PC-3 (cell line): ENCODE measurements at regions not wholly inside any gene's neighbourhood (a gene's known extent, or its start where the extent isn't known, plus 50 kb on each side); places are given as distances from the start of the nearest gene placed in this dataset.
A peak's percentile ranks its signal among the peaks of the same experiment; 100 is the strongest.

ENCODE experiments used
- ATAC-seq: fragments of 200-7000 bp; cut with Tn5 transposase; 2 replicates; pipeline ENCODE4 v1.9.1; 2020; ENCODE audit warnings: mild to moderate bottlenecking, moderate library complexity
- BruUV-seq: library from RNA; stranded (reverse); fragments of 400-500 nt; replicated peaks from 2 replicates; lab custom pipeline; 2021; lab: Mats Ljungman, UMichigan
- CTCF ChIA-PET: fragments of 300-600 bp; sonication (Branson Sonifier 250); formaldehyde crosslinking; loops from one replicate; lab custom pipeline; 2022; ENCODE audit warnings: antibody characterized with exemption; lab: Charles Lee
- POLR2A ChIA-PET: fragments of 300-600 bp; sonication (Branson Sonifier 250); formaldehyde crosslinking; loops from one replicate; lab custom pipeline; 2022; ENCODE audit warnings: antibody characterized with exemption; ENCODE audit not compliant: unreplicated experiment; lab: Charles Lee
- DNase-seq: peaks from one replicate; pipeline ENCODE4 v3.0.0-alpha.2; 2015
- H2AFZ ChIP-seq: fragments of 300-600 bp; sonication (generic); 2 replicates; pipeline ENCODE4 v1.6.0; 2016; ENCODE audit warnings: antibody characterized with exemption, low read length
- H3F3A ChIP-seq: fragments of 300-600 bp; sonication (generic); one replicate; pipeline ENCODE4 v1.6.0; 2017; ENCODE audit warnings: antibody characterized with exemption, low read length, control low read depth, mild to moderate bottlenecking; ENCODE audit not compliant: unreplicated experiment
- H3K27ac ChIP-seq: fragments of 300-600 bp; sonication (generic); 2 replicates; pipeline ENCODE4 v1.5.1; 2016; ENCODE audit warnings: mild to moderate bottlenecking, low read length
- H3K27me3 ChIP-seq: fragments of 300-600 bp; sonication (generic); 2 replicates; pipeline ENCODE4 v1.6.1; 2016; ENCODE audit warnings: low read length, mixed read lengths
- H3K36me3 ChIP-seq: fragments of 300-600 bp; sonication (generic); 2 replicates; pipeline ENCODE4 v1.6.1; 2016; ENCODE audit warnings: low read depth, mixed run types, low read length, mixed read lengths
- H3K4me1 ChIP-seq: fragments of 300-600 bp; sonication (generic); 2 replicates; pipeline ENCODE4 v1.5.1; 2016; ENCODE audit warnings: low read length; ENCODE audit not compliant: insufficient read depth
- H3K4me2 ChIP-seq: fragments of 300-600 bp; sonication (generic); 2 replicates; pipeline ENCODE4 v1.6.0; 2016; ENCODE audit warnings: low read length
- H3K4me3 ChIP-seq: fragments of 300-600 bp; sonication (generic); 2 replicates; pipeline ENCODE4 v1.5.1; 2016; ENCODE audit warnings: mild to moderate bottlenecking, low read length, mixed read lengths
- H3K79me2 ChIP-seq: fragments of 300-600 bp; sonication (generic); 2 replicates; pipeline ENCODE4 v1.6.1; 2017; ENCODE audit warnings: low read length, mixed read lengths
- H3K9ac ChIP-seq: fragments of 300-600 bp; sonication (generic); 2 replicates; pipeline ENCODE4 v1.6.0; 2016; ENCODE audit warnings: mild to moderate bottlenecking, low read length
- H3K9me2 ChIP-seq: fragments of 300-600 bp; sonication (generic); replicated peaks from 2 replicates; pipeline ENCODE4 v1.6.1; 2016; ENCODE audit warnings: mixed run types, low read length, mixed read lengths
- H3K9me3 ChIP-seq: fragments of 300-600 bp; sonication (generic); 2 replicates; pipeline ENCODE4 v1.6.1; 2016; ENCODE audit warnings: low read length, mixed read lengths
- H4K20me1 ChIP-seq: fragments of 300-600 bp; sonication (generic); 2 replicates; pipeline ENCODE4 v1.6.1; 2016; ENCODE audit warnings: low read length, mixed read lengths
- EZH2 ChIP-seq: fragments of 300-600 bp; sonication (generic); IDR thresholded peaks from one replicate; pipeline ENCODE4 v1.6.1; 2017; ENCODE audit warnings: antibody characterized with exemption, mild to moderate bottlenecking, low read length; ENCODE audit not compliant: unreplicated experiment
- EZH2phosphoT487 ChIP-seq: fragments of 300-600 bp; sonication (generic); IDR thresholded peaks from 2 replicates; pipeline ENCODE4 v1.6.1; 2018; ENCODE audit warnings: mild to moderate bottlenecking, antibody characterized with exemption, low read length, borderline replicate concordance
- intact Hi-C: fragments of 100-400 bp; cut with micrococcal nuclease; formaldehyde crosslinking; loops from 2 replicates; pipeline ENCODE4 v1.9.0; 2023
- TF ChIP-seq, protein P1 (sequence below): fragments of 300-600 bp; sonication (generic); conservative IDR thresholded peaks from 2 replicates; pipeline ENCODE4 v1.5.1; 2017; ENCODE audit warnings: antibody characterized with exemption, low read depth, mild to moderate bottlenecking, low read length

DNA sequence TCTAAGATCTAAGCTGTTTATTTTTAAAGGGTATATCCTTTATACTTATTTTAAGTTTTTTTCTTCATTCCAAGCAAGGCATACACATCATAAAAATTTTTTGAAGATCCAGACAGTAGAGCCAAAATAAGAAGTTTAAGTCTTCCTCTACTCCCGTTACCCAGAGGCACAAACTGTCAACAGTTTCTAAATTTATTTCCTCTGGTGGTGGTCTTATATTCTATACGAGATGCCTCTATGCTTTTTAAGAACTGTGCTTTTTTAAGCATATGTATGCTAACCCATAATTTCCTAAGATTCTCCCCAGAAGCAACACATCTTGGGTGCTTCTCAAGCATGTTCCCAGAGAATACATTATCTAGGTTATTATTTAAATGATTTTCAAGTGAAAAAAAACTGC lies 383.6 kb downstream of the COG6 start:
- H3K4me2 ChIP-seq, result no peak overlapping the region
- no peaks in the 10 kb centered on the region for H3K36me3 ChIP-seq
- DNase-seq (no peak), ATAC-seq (no peak)
- H2AFZ ChIP-seq, result no peak overlapping the region
- no peaks in the 10 kb centered on the region for H3K27me3 ChIP-seq
- H3K27ac ChIP-seq, result no peak overlapping the region
- no peaks in the 10 kb centered on the region for H3K4me1 ChIP-seq
- H3K4me3 ChIP-seq, result no peak overlapping the region
- intact Hi-C loops, result no loop called here
- no peaks in the 10 kb centered on the region for H3F3A ChIP-seq
- H3K9me3 ChIP-seq, result no peaks in the 10 kb centered on the region
- H4K20me1 ChIP-seq, result no peaks in the 10 kb centered on the region
- CTCF ChIA-PET, result no interaction called here
- no peaks in the 10 kb centered on the region for H3K79me2 ChIP-seq
- TF ChIP-seq EZH2phosphoT487, result no peak
- no peak overlapping the region for H3K9ac ChIP-seq
- POLR2A ChIA-PET, result no interaction called here
- H3K9me2 ChIP-seq, result no peaks in the 10 kb centered on the region
- no TSS peak for BruUV-seq

DNA sequence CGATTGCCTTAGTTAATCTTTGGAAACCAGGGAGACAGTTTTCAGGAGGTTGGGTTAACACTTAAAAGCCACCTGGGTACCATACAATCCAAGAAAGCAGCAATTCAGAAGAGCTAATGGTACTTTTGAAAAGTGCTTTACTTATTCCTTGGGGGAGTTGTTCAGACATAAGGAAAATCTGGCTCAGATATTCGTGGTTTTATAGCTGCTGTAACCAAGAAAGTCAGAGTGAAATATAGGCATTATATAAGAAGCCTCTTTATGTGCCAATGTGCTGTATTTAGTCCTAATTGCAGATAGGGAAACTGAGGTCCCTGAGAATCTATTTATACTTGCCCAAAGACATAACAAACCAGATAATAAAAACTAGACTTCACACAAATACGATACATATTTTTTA lies 387.5 kb downstream of the COG6 start:
- Histone ChIP-seq H3F3A (no peaks in the 10 kb centered on the region), H3K27me3 (no peaks in the 10 kb centered on the region), H3K4me1 (no peaks in the 10 kb centered on the region), H2AFZ (no peak overlapping the region), H3K27ac (no peak overlapping the region), H3K4me2 (no peak overlapping the region), H3K4me3 (no peak overlapping the region), H3K36me3 (no peaks in the 10 kb centered on the region), H3K9me2 (no peaks in the 10 kb centered on the region), H3K79me2 (no peaks in the 10 kb centered on the region), H3K9me3 (no peaks in the 10 kb centered on the region), H3K9ac (no peak overlapping the region), H4K20me1 (no peaks in the 10 kb centered on the region)
- CTCF ChIA-PET, result no interaction called here
- POLR2A ChIA-PET, result no interaction called here
- no peak for DNase-seq
- intact Hi-C loops, result no loop called here
- no peak for ATAC-seq
- BruUV-seq, result no TSS peak
- TF ChIP-seq EZH2 (no peak), EZH2phosphoT487 (no peak)
- TF ChIP-seq, protein P1, sequence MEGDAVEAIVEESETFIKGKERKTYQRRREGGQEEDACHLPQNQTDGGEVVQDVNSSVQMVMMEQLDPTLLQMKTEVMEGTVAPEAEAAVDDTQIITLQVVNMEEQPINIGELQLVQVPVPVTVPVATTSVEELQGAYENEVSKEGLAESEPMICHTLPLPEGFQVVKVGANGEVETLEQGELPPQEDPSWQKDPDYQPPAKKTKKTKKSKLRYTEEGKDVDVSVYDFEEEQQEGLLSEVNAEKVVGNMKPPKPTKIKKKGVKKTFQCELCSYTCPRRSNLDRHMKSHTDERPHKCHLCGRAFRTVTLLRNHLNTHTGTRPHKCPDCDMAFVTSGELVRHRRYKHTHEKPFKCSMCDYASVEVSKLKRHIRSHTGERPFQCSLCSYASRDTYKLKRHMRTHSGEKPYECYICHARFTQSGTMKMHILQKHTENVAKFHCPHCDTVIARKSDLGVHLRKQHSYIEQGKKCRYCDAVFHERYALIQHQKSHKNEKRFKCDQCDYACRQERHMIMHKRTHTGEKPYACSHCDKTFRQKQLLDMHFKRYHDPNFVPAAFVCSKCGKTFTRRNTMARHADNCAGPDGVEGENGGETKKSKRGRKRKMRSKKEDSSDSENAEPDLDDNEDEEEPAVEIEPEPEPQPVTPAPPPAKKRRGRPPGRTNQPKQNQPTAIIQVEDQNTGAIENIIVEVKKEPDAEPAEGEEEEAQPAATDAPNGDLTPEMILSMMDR, result no peak

DNA sequence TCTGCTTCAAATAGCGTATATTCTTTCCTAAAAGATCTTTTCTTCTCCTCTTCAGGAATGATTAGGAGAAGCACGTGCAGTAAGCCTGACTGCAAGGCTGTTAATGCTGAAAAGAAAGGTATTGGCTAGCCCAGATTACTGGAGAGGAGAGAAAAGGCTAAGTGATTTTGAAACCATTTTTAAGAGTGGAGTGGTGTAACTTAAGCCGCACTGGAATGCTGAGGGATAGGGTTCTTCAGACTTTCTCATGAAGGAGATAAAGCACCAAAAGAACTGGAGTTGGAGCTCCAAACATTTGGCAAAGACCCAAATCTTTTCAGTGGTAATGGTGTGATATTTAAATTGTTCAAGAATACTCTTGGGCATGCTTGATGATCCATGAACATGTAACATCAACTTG lies 388.3 kb downstream of the COG6 start:
- TF ChIP-seq EZH2phosphoT487, result no peak
- TF ChIP-seq, protein P1, result no peak
- TF ChIP-seq EZH2, result no peak
- BruUV-seq, result no TSS peak

More for the DNA sequence above, 388.3 kb downstream of the COG6 start:
- no peaks in the 10 kb centered on the region for H3K79me2 ChIP-seq
- no peak overlapping the region for H3K4me3 ChIP-seq
- no peak overlapping the region for H3K9ac ChIP-seq
- no peak for ATAC-seq
- H3K9me2 ChIP-seq, result no peaks in the 10 kb centered on the region
- no peaks in the 10 kb centered on the region for H4K20me1 ChIP-seq
- no peak overlapping the region for H3K4me2 ChIP-seq
- H3K9me3 ChIP-seq, result no peaks in the 10 kb centered on the region
- no peaks in the 10 kb centered on the region for H3K36me3 ChIP-seq
- H3K4me1 ChIP-seq, result no peaks in the 10 kb centered on the region
- intact Hi-C loops, result no loop called here
- CTCF ChIA-PET, result no interaction called here
- H3K27ac ChIP-seq, result no peak overlapping the region
- no peaks in the 10 kb centered on the region for H3K27me3 ChIP-seq
- POLR2A ChIA-PET, result no interaction called here
- no peak for DNase-seq
- H2AFZ ChIP-seq, result 0 out of 2 replicates have a peak overlapping the region, but pooled peaks have one; percentile 17
- H3F3A ChIP-seq, result no peaks in the 10 kb centered on the region
